WTC11 (cell line): ENCODE measurements at regions not wholly inside any gene's neighbourhood (a gene's known extent, or its start where the extent isn't known, plus 50 kb on each side); places are given as distances from the start of the nearest gene placed in this dataset.

Experiments
- CTCF ChIP-seq: fragments of 200-600 bp; IDR thresholded peaks from 2 replicates; pipeline ENCODE4 v1.8.0; 2022; ENCODE audit warnings: antibody characterized with exemption
- NR2C2 ChIP-seq: sonication (generic); formaldehyde crosslinking; IDR thresholded peaks from 2 replicates; pipeline ENCODE4 v1.8.0; 2022; ENCODE audit warnings: mild to moderate bottlenecking, missing genetic modification reagents

DNA sequence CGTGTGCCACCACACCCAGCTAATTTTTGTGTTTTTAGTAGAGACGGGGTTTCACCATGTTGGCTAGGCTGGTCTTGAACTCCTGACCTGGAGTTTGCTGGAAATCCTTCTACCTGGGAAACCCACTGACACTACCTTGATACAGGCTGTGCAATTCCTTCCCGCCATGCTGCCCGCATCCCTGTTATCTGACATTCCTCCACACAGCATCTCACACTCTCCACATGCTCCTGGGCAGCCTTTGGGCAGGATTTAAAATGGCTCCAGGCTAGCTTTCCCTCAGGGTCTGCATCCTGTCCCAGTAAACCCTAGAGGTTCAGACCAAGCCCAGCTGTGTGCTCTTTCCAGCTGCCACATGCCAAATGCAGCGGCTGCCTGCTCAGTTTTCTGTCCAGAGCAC is 319.5 kb upstream of the CXCR4 start:
- no peak for TF ChIP-seq CTCF
- TF ChIP-seq NR2C2, result no peak
